ENCODE measurements at regions not wholly inside any gene's neighbourhood (a gene's known extent, or its start where the extent isn't known, plus 50 kb on each side); places are given as distances from the start of the nearest gene placed in this dataset.

GRCh38 chr6:112806163-112806865, 459.2 kb downstream of the RFPL4B start:
- DNase-seq = no peak

DNA sequence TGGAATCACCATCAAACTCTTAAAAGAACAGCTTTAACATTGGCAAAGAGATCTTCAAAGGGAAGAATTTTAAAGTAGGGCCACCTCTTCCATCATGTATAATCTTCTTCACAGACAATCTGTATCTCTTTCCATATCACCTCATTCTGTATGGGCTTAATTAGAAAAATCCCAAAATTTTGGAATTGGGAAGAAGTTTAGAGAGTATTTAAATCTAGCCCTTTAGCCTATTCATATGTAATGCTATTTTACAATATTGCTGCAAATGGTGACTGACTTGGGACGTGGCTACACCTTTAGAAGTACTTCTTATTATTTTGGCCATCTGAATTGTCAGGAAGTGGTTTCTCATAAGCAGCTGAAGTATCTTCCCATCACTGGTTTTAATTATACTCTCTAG, 474.3 kb downstream of the RFPL4B start:
- no peak for DNase-seq

- DNase-seq = no peak
Observed at GRCh38 chr6:112822769-112823168, 475.6 kb downstream of the RFPL4B start.

DNA sequence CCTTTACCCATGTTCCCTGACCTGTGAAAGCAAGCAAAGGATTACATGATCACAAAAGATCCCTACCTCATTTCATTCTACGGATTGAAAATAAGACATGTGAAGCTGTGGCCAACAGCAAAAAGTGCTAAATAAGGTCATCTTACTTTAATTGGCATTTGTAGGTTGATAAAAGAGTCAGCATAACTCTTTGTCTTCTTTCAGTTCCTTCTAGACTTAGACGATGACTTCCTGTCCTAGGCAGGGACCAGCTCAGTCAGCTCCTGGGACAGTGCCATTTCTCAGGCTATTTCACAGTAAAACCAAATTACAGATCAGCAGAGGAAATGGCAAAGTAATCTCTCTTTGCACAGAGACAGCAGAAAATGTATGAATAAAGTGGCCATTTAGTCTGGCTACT, 480.7 kb downstream of the RFPL4B start:
- DNase-seq = no peak

DNA sequence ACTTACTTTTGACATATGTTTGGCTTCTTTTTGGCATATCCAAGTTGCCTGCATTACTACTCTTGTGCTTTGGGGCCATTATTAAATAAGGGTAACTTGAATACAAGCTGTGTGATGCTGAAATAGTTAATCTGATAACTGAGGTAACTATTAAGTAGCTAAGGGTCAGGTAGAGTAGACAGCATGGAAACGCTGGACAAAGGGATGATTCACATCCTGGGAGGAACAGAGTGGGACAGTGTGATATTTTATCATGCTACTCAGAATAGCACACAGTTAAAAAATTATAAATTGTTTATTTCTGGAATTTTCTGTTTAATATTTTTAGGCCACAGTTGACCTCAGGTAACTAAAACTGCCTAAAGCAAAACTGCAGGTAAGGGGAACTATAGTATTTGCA, 483.9 kb downstream of the RFPL4B start:
- no peak for DNase-seq

- no peak for DNase-seq
Observed at GRCh38 chr6:112833581-112834131, 486.5 kb downstream of the RFPL4B start.

DNA sequence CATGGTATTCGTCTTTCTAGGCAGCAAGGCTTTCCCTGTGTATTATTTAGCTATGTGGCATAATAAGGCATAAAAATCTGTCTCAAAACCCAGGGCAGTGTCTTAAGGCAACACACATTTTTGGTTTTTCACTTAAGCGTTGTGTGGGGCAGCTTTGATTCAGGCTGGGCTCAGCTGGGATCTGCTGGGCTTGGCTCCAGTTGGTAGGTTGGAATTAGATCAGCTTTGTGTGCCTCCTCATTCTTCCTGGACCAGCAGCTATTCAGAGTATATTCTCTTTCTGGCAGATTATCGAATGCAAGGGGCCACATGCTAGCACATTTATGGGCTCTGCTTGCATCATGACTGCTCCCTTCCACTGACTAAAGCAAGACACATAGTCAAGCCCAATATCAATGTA, 487.9 kb downstream of the RFPL4B start:
- no peak for DNase-seq

- no peak for DNase-seq
Observed at GRCh38 chr6:112839525-112839961, 492.4 kb downstream of the RFPL4B start.

GRCh38 chr6:112841553-112842329, 494.6 kb downstream of the RFPL4B start:
- no peak for DNase-seq

DNA sequence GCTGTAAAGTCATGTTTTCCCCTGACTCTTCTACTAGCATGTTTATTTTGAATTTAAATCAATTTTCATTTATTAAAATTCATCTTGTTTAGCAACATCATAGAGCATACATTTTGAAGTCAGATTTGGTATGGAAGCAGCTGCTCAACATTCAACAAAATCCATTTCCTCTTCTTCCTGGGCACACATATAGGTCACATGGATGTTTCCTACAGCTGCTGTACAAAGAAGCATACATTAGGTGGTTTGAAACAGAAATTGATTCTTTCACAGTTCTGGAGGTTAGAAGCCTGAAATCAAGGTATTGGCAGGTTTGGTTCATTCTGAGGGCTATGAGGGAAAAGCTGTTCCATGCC, 495.2 kb downstream of the RFPL4B start:
- no peak for DNase-seq

GRCh38 chr6:112846681-112847080, 499.6 kb downstream of the RFPL4B start:
- DNase-seq = no peak

- no peak for DNase-seq
Observed at GRCh38 chr6:112851146-112851545, 504.0 kb downstream of the RFPL4B start.

GRCh38 chr6:112853162-112853561, 506.0 kb downstream of the RFPL4B start:
- no peak for DNase-seq

GRCh38 chr6:112863753-112864152, 516.6 kb downstream of the RFPL4B start:
- DNase-seq = no peak

DNA sequence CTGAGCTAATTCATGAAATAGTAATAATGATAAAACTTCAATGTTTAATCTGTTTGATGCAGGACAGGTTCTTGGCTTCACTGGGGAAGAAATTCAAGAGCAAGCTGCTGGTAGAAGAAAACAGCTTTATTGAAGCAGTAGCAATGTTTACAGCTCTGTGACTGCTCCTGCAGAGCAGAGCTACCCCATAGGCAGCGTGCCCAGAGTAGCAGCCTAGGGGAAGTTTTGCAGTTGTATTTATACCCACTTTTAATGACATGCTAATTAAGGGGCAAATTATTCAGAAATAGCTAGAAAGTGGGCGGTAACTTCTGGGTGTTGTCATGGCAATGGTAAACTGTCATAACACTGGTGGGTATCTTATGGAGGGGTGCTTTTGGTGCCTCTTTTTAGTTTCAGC, 518.0 kb downstream of the RFPL4B start:
- DNase-seq = no peak

DNA sequence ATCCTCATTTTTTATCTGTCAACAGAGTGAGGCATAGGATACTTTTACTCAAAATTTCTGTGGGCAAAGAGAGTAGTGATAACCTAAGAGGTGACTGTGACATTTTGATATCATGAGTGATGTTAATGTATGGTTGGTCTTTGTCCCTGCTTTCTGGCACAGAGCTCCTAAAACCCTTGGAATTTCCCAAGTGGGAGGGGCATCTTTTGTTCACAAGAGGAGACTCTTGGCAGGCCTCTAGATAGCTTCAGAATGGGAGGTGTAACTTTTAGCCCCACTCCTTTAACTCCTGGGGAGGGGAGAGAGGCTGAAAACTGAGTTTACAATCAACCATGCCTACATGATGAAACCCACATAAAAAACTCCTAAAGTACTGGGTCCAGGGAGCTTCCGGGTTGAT, 527.8 kb downstream of the RFPL4B start:
- no peak for DNase-seq

DNA sequence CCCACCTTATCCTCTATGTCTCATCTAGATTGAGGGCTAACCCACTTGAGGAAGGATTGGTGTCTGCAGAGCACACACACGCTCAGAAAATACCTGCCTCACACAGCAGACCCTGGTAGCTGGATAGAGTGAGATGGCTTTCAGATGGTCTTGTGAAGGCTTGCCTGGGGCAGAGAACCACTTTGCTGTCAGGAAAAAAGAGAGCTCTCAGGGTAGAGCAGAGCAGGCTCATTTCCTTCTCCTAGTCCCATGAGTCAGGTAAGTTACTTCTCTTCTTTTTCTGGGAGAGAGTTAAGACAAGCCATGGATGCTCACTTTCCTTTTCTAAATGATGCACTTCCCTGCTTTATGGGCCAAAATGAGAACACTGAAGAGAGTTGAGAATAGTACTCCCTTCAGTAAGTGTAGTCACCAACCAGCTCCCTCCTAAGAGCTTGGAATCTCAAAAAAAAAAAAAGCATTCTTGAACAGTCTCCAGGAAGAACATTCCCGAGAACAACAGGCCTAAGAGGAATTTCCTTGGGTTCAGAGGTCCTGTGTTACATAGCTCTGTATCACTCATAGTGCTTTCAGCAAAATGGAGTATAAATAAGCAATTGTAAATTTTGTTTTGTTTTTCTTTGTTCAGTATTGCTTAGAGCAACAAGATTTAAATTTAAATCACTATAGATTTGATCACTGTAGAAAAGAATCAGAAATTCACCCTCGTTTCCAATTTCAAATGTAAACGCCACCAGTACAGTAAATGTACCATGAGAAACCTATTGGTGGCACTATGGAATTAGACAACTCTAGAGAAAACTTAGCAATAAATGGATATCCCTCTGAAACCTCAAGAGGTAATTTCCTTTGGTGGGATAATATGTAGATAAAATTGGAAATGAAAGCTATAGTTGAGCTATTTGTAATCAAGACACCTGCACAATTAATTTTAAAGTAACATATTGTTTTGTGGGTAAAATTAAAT, 530.3 kb downstream of the RFPL4B start:
- no peak for DNase-seq

DNA sequence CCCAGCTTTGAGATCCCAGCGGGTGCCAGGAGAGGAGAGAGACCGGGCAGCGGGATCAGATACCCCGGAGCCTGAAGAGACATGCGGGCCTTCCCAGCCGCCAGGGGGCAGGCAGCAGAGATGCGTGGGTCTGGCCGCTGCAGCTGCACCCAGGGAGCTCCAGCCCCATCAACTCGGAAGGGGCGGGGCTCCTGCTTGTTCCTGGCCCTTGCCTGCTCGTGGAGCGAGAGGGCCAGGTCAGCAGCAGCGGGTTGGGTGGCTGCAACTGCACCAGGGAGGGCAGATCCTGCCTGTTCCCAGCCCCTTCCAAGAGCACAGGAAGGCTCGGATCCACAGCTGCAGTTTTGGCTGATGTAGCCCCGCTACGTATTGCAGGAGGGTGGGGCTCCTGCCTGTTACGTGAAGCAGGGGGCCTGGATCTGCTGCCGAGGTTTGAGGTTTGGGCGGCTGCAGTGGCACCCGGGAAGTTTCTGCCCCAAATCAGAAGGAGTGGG, 532.8 kb downstream of the RFPL4B start:
- no peak for DNase-seq

- no peak for DNase-seq
Observed at GRCh38 chr6:112881027-112881426, 533.9 kb downstream of the RFPL4B start.

- DNase-seq = no peak
Observed at GRCh38 chr6:112881828-112882780, 535.0 kb downstream of the RFPL4B start.

GRCh38 chr6:112883095-112883494, 536.0 kb downstream of the RFPL4B start:
- no peak for DNase-seq

DNA sequence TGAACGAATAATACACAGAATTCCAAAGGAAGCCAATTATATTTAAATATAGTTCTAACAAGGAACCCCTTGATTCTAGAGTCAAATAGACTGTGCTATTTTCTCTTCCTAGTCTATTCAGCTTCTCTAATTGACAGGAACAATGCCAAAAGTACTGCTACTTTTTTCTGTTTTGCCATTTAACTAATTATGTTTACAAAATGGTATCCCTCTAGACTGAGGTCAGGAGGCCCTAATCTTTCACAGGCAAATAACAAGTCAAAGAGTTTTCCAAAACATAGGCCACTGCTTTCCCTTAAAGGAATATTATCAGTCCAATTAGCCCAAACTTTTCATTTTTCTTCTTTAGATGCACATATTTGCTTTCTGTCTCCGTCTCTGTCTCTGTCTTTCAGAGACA, 539.3 kb downstream of the RFPL4B start:
- DNase-seq = no peak

Measured in activated gamma-delta T cell treated with Interleukin-2 at 50 U/mL for 16 hours (primary cell).